PC-3 (cell line): ENCODE measurements at regions not wholly inside any gene's neighbourhood (a gene's known extent, or its start where the extent isn't known, plus 50 kb on each side); places are given as distances from the start of the nearest gene placed in this dataset.

ENCODE experiments used
- EZH2 ChIP-seq: fragments of 300-600 bp; sonication (generic); IDR thresholded peaks from one replicate; pipeline ENCODE4 v1.6.1; 2017; ENCODE audit warnings: antibody characterized with exemption, mild to moderate bottlenecking, low read length; ENCODE audit not compliant: unreplicated experiment
- EZH2phosphoT487 ChIP-seq: fragments of 300-600 bp; sonication (generic); IDR thresholded peaks from 2 replicates; pipeline ENCODE4 v1.6.1; 2018; ENCODE audit warnings: mild to moderate bottlenecking, antibody characterized with exemption, low read length, borderline replicate concordance
- TF ChIP-seq, protein P1 (sequence below): fragments of 300-600 bp; sonication (generic); conservative IDR thresholded peaks from 2 replicates; pipeline ENCODE4 v1.5.1; 2017; ENCODE audit warnings: antibody characterized with exemption, low read depth, mild to moderate bottlenecking, low read length

DNA sequence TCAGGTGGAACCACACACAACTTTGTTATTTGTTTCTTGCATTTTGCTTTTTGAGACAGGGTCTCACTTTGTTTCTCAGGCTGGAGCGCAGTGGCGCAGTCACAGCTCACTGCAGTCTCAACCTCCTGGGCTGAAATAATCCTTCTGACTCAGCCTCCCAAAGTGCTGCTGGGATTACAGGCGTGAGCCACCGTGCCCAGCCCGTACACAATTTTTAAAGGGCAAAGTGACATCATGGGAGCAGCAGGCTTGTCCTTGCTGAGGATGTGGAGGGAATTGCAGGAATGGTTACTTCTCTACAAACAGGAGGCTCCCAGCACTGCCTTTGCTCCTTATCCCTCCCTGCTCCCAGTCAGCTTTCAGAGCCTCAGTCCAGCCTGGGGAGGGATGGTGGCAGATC, 355.9 kb upstream of the KLHL29 start:
- TF ChIP-seq, protein P1, sequence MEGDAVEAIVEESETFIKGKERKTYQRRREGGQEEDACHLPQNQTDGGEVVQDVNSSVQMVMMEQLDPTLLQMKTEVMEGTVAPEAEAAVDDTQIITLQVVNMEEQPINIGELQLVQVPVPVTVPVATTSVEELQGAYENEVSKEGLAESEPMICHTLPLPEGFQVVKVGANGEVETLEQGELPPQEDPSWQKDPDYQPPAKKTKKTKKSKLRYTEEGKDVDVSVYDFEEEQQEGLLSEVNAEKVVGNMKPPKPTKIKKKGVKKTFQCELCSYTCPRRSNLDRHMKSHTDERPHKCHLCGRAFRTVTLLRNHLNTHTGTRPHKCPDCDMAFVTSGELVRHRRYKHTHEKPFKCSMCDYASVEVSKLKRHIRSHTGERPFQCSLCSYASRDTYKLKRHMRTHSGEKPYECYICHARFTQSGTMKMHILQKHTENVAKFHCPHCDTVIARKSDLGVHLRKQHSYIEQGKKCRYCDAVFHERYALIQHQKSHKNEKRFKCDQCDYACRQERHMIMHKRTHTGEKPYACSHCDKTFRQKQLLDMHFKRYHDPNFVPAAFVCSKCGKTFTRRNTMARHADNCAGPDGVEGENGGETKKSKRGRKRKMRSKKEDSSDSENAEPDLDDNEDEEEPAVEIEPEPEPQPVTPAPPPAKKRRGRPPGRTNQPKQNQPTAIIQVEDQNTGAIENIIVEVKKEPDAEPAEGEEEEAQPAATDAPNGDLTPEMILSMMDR = no peak
- TF ChIP-seq EZH2phosphoT487 (no peak), EZH2 (no peak)
